ENCODE measurements at regions not wholly inside any gene's neighbourhood (a gene's known extent, or its start where the extent isn't known, plus 50 kb on each side); places are given as distances from the start of the nearest gene placed in this dataset.

- TF ChIP-seq POLR2A (IDR thresholded peaks at IDR 0.05) (no peak), EP300 (IDR thresholded peaks at IDR 0.05) (no peak)
- TF ChIP-seq, protein P1, sequence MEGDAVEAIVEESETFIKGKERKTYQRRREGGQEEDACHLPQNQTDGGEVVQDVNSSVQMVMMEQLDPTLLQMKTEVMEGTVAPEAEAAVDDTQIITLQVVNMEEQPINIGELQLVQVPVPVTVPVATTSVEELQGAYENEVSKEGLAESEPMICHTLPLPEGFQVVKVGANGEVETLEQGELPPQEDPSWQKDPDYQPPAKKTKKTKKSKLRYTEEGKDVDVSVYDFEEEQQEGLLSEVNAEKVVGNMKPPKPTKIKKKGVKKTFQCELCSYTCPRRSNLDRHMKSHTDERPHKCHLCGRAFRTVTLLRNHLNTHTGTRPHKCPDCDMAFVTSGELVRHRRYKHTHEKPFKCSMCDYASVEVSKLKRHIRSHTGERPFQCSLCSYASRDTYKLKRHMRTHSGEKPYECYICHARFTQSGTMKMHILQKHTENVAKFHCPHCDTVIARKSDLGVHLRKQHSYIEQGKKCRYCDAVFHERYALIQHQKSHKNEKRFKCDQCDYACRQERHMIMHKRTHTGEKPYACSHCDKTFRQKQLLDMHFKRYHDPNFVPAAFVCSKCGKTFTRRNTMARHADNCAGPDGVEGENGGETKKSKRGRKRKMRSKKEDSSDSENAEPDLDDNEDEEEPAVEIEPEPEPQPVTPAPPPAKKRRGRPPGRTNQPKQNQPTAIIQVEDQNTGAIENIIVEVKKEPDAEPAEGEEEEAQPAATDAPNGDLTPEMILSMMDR (IDR thresholded peaks at IDR 0.05): no peak
These were observed 762.2 kb upstream of the GCFC2 start for GRCh38 chr2:76472946-76473345.
